ENCODE measurements at regions not wholly inside any gene's neighbourhood (a gene's known extent, or its start where the extent isn't known, plus 50 kb on each side); places are given as distances from the start of the nearest gene placed in this dataset.
"Not testable (repeated sequence)": the region's sequence is repeated elsewhere in the genome, so short reads cannot be mapped to it uniquely, and the experiment has no call there.

- DNase-seq (ENCODE audit: low spot score); in situ Hi-C loops (cut with HindIII; ENCODE audit: low sequenced_read_pairs): not testable (repeated sequence)
These were observed 948.1 kb downstream of the TMEM121 start for GRCh38 chr14:106474261-106475028.

DNA sequence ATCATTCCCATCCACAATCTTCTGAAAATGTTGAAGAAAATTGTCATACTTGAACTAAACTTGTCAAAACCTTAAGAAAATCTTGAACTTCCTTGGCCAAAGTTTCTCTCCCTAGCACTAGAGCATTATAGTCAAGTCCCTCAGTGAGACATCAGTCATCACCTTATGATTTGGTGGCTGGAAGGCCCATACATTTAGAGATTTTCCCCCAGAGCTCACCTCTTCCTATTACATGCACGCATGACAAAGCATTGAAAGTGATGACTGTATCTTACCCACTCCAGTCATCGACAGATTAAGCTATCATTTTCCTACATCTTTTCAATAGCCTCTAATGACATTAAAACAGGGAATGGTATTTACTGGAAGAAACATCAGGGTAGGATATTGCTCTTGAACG, 948.8 kb downstream of the TMEM121 start:
- in situ Hi-C loops (cut with HindIII; ENCODE audit: low sequenced_read_pairs); DNase-seq (ENCODE audit: low spot score): not testable (repeated sequence)

- in situ Hi-C loops (cut with HindIII; ENCODE audit: low sequenced_read_pairs); DNase-seq (ENCODE audit: low spot score): not testable (repeated sequence)
These were observed 951.2 kb downstream of the TMEM121 start for GRCh38 chr14:106477600-106477999.

DNA sequence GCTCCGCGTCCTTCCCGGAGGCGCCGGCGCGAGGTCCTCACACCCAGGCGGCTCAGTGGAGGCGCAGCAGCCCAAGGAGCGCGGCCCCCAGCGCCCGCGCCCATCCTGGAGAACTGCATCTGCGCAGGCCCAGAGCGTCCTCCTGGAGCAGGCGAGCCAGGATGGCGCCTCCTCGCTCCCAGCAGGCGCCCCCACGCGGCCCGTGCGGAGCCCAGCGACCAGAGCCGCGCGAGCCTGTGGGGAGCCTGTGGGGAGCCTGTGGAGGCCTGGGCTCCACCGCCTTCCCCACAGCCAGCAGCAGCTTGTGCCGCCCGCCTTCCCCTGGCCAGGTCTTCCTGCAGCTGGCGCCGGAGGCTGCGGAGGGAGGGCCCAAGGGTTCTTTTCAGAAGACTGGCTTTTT, 953.9 kb downstream of the TMEM121 start:
- DNase-seq (ENCODE audit: low spot score); in situ Hi-C loops (cut with HindIII; ENCODE audit: low sequenced_read_pairs): not testable (repeated sequence)

DNA sequence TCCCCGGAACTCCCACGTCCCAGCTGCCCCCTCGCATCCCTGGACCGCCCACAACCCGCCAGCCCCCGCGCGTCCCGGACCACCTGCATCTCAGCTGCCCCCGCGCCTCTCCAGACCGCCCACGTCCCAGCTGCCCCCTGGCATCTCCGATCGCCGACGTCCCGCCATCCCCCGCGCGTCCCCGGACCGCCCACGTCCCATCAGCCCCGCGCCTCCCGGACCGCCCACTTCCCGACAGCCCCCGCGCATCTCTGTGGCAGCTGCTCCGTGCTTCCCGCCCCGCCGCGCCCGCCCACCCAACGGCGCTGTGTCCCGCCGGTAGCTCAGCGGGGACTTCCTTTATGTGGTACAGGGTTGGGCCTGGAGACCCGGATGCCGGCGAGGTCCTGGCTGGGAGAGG, 955.8 kb downstream of the TMEM121 start:
- in situ Hi-C loops (cut with HindIII; ENCODE audit: low sequenced_read_pairs); DNase-seq (ENCODE audit: low spot score): not testable (repeated sequence)

DNA sequence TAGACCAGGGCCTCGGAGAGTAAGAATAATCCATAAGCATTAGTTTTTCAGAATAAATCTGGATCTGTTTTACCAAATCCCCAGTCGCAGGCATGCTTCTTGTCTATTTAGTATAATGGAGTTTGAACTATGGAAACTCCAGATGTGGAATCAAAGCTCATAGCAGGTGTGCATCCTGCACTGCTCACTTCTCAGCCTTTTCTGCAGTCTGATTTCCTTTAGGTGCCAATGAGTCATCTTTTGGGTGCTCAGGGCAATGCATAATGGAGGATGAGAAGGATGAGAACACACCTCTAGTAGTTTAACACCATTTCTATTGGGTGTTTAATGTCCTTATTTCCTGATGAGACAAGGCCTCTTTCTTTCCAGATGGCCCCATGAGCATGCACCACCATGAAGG, 961.2 kb downstream of the TMEM121 start:
- in situ Hi-C loops (cut with HindIII; ENCODE audit: low sequenced_read_pairs): no loop called here
- DNase-seq (ENCODE audit: low spot score): no peak

GRCh38 chr14:106488291-106488690, 961.9 kb downstream of the TMEM121 start:
- DNase-seq (ENCODE audit: low spot score): no peak
- in situ Hi-C loops (cut with HindIII; ENCODE audit: low sequenced_read_pairs): no loop called here

- in situ Hi-C loops (cut with HindIII; ENCODE audit: low sequenced_read_pairs): no loop called here
- no peak for DNase-seq (ENCODE audit: low spot score)
These were observed 962.9 kb downstream of the TMEM121 start for GRCh38 chr14:106489112-106489881.

- DNase-seq (ENCODE audit: low spot score): no peak
- in situ Hi-C loops (cut with HindIII; ENCODE audit: low sequenced_read_pairs): no loop called here
These were observed 964.1 kb downstream of the TMEM121 start for GRCh38 chr14:106490442-106490841.

DNA sequence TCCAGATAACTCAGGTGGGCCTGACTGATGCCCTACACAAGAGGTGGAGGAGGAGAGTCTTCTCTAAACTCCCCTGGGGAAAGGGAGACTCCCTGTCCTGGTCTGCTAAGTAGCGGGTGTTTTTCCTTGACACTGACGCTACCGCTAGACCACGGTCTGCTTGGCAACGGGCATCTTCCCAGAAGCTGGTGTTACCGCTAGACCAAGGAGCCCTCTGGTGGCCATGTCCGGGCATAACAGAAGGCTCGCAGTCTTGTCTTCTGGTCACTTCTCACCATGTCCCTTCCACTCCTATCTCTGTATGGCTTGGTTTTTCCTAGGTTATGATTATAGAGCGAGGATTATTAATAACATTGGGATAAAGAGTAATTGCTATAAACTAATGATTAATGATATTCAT, 965.5 kb downstream of the TMEM121 start:
- in situ Hi-C loops (cut with HindIII; ENCODE audit: low sequenced_read_pairs): no loop called here
- DNase-seq (ENCODE audit: low spot score): no peak

DNA sequence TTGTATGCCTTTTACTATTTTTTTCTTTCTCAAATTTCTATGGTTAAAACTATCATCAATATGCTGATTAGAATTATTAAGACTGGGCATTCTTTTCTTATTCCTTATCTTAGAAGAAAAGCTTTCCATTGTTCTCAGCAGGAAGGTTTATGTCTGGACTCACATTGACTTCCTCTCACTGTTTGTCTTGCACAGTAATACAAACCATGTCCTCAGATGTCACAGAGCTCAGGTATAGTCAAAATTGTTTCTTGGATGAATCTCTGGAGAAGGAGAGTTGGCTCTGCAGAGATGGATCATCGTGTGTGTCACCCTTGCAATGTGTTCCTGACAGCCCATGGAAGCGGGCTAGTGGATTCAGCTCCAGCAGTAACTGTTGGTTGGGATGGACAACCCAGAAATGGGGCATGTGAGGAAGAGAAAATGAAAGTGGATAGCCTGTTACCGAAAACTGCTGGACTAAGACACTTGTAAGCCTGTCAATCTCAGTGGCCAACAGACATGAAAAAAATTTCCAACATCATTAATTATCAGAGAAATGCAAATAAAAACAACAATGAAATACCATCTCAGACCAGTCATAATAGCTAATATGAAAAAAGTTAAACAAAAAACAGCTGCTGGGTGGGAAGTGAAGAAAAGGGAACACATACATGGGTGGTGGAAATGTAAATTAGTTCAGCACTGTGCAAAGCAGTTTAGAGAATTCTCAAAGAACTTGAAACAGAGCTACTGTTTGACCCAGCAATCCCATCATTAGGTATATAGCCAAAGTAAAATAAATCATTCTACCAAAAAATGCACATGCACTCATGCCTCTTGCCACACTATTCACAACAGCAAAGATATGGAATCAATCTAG, 967.8 kb downstream of the TMEM121 start:
- no peak for DNase-seq (ENCODE audit: low spot score)
- in situ Hi-C loops (cut with HindIII; ENCODE audit: low sequenced_read_pairs): no loop called here

GRCh38 chr14:106500571-106500970, 974.2 kb downstream of the TMEM121 start:
- in situ Hi-C loops (cut with HindIII; ENCODE audit: low sequenced_read_pairs): no loop called here
- DNase-seq (ENCODE audit: low spot score): no peak

- in situ Hi-C loops (cut with HindIII; ENCODE audit: low sequenced_read_pairs): no loop called here
- DNase-seq (ENCODE audit: low spot score): no peak
These were observed 975.5 kb downstream of the TMEM121 start for GRCh38 chr14:106501898-106502297.

DNA sequence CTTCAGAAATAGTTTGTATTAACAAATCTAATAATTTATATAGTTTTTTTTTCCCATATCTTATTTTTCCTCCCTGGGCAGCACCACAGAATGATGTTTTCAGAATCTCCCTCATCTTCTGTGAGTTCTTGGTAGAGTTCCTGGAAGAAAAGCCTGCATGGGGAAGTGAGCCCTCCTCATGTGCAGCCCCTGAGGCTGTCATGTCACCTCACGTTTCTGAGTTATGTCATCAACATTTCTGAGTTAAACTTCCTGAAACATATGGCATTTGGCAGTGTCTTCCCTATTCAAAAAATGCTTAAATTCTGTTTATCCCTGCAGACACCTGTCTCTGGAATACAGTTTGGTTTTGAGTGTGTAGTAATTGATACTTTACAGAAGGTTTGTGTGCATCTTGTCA, 979.0 kb downstream of the TMEM121 start:
- in situ Hi-C loops (cut with HindIII; ENCODE audit: low sequenced_read_pairs): no loop called here
- no peak for DNase-seq (ENCODE audit: low spot score)

DNA sequence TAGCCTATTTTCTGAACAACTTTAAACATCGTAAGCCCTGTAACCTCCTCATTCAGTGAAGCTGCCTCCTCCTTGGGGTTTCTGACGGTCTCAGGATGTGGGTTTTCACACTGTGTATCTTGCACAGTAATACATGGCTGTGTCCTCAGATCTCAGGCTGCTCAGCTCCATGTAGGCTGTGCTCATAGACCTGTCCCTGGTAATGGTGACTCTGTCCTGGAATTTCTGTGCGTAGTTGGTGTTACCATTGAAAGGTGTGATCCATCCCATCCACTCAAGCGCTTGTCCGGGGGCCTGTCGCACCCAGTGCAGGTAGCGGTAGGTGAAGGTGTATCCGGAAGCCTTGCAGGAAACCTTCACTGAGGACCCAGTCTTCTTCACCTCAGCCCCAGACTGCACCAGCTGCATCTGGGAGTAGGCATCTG, 980.5 kb downstream of the TMEM121 start:
- in situ Hi-C loops (cut with HindIII; ENCODE audit: low sequenced_read_pairs): no loop called here

GRCh38 chr14:106507354-106507753, 981.0 kb downstream of the TMEM121 start:
- in situ Hi-C loops (cut with HindIII; ENCODE audit: low sequenced_read_pairs): no loop called here
- DNase-seq (ENCODE audit: low spot score): no peak

More for the DNA sequence above, 980.5 kb downstream of the TMEM121 start:
- no peak for DNase-seq (ENCODE audit: low spot score)

GRCh38 chr14:106508216-106508615, 981.8 kb downstream of the TMEM121 start:
- DNase-seq (ENCODE audit: low spot score): no peak
- in situ Hi-C loops (cut with HindIII; ENCODE audit: low sequenced_read_pairs): no loop called here

GRCh38 chr14:106509176-106509575, 982.8 kb downstream of the TMEM121 start:
- no peak for DNase-seq (ENCODE audit: low spot score)
- in situ Hi-C loops (cut with HindIII; ENCODE audit: low sequenced_read_pairs): no loop called here

DNA sequence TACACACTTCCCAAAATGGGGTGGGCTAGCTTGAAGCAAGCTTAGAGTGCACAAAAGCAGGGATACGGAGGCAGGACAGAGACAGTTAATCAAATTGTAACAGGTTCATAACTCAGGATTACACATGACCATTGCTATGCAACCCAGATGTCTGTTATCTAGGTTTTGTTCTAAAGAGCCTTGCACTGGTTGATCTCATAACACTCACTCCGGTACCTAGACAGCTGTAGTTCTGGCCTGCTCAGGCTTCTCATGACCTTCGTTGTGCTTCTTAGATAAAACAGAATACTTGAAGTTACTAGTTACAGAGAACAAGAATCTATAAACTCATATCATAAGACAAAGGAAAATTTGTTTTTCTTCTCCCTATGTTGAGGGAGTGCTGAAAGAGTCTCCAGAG, 983.4 kb downstream of the TMEM121 start:
- in situ Hi-C loops (cut with HindIII; ENCODE audit: low sequenced_read_pairs): no loop called here
- no peak for DNase-seq (ENCODE audit: low spot score)
